TTC549 (cell line): ENCODE measurements at regions not wholly inside any gene's neighbourhood (a gene's known extent, or its start where the extent isn't known, plus 50 kb on each side); places are given as distances from the start of the nearest gene placed in this dataset.

Experiments
- FAIRE-seq: peaks from 2 replicates; lab custom pipeline; 2012; peaks lifted over from hg19 to GRCh38; lab: Jason Lieb, UNC

GRCh38 chr12:125225641-125226040 lies 160.4 kb downstream of the AACS start:
- no peak for FAIRE-seq

GRCh38 chr12:125228519-125229260 lies 163.5 kb downstream of the AACS start:
- FAIRE-seq, result no peak

- FAIRE-seq, result no peak
Observed at GRCh38 chr12:125229878-125230530, 164.8 kb downstream of the AACS start.

- no peak for FAIRE-seq
Observed at GRCh38 chr12:125233319-125233718, 168.1 kb downstream of the AACS start.

- no peak for FAIRE-seq
Observed at GRCh38 chr12:125239563-125239962, 174.3 kb downstream of the AACS start.

- FAIRE-seq, result no peak
Observed at GRCh38 chr12:125240717-125241116, 175.5 kb downstream of the AACS start.

- no peak for FAIRE-seq
Observed at GRCh38 chr12:125243811-125244210, 178.6 kb downstream of the AACS start.

- FAIRE-seq, result no peak
Observed at GRCh38 chr12:125244338-125244737, 179.1 kb downstream of the AACS start.

- FAIRE-seq, result no peak
Observed at GRCh38 chr12:125245581-125246557, 180.6 kb downstream of the AACS start.

GRCh38 chr12:125247477-125247876 lies 182.2 kb downstream of the AACS start:
- FAIRE-seq, result no peak

GRCh38 chr12:125249066-125249824 lies 184.0 kb downstream of the AACS start:
- no peak for FAIRE-seq

- no peak for FAIRE-seq
Observed at GRCh38 chr12:125249932-125250331, 184.7 kb downstream of the AACS start.

GRCh38 chr12:125254236-125254635 lies 189.0 kb downstream of the AACS start:
- no peak for FAIRE-seq

- FAIRE-seq, result no peak
Observed at GRCh38 chr12:125254856-125255255, 189.6 kb downstream of the AACS start.

GRCh38 chr12:125255935-125256633 lies 190.8 kb downstream of the AACS start:
- no peak for FAIRE-seq

GRCh38 chr12:125256634-125256936 lies 191.3 kb downstream of the AACS start:
- FAIRE-seq, result no peak

- FAIRE-seq, result no peak
Observed at GRCh38 chr12:125259178-125259867, 194.1 kb downstream of the AACS start.

- FAIRE-seq, result no peak
Observed at GRCh38 chr12:125262851-125263250, 197.6 kb downstream of the AACS start.

- FAIRE-seq, result no peak
Observed at GRCh38 chr12:125263385-125263784, 198.2 kb downstream of the AACS start.

GRCh38 chr12:125267114-125267513 lies 201.9 kb downstream of the AACS start:
- no peak for FAIRE-seq

- FAIRE-seq, result no peak
Observed at GRCh38 chr12:125269276-125269675, 204.0 kb downstream of the AACS start.
